ENCODE measurements at regions not wholly inside any gene's neighbourhood (a gene's known extent, or its start where the extent isn't known, plus 50 kb on each side); places are given as distances from the start of the nearest gene placed in this dataset.

- TF ChIP-seq, protein P1, sequence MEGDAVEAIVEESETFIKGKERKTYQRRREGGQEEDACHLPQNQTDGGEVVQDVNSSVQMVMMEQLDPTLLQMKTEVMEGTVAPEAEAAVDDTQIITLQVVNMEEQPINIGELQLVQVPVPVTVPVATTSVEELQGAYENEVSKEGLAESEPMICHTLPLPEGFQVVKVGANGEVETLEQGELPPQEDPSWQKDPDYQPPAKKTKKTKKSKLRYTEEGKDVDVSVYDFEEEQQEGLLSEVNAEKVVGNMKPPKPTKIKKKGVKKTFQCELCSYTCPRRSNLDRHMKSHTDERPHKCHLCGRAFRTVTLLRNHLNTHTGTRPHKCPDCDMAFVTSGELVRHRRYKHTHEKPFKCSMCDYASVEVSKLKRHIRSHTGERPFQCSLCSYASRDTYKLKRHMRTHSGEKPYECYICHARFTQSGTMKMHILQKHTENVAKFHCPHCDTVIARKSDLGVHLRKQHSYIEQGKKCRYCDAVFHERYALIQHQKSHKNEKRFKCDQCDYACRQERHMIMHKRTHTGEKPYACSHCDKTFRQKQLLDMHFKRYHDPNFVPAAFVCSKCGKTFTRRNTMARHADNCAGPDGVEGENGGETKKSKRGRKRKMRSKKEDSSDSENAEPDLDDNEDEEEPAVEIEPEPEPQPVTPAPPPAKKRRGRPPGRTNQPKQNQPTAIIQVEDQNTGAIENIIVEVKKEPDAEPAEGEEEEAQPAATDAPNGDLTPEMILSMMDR (IDR thresholded peaks at IDR 0.05; ENCODE audit: borderline replicate concordance, insufficient read depth, low read depth, low read length) = no peak
- H3K4me3 ChIP-seq (ENCODE audit: low read depth, low read length) = no peak overlapping the region
Measured at GRCh38 chr5:163622799-163623198, 117.4 kb downstream of the MAT2B start.

- TF ChIP-seq, protein P1 (IDR thresholded peaks at IDR 0.05; ENCODE audit: borderline replicate concordance, insufficient read depth, low read depth, low read length) = no peak
- no peak overlapping the region for H3K4me3 ChIP-seq (ENCODE audit: low read depth, low read length)
Measured at GRCh38 chr5:163623524-163623923, 118.1 kb downstream of the MAT2B start.

- TF ChIP-seq, protein P1 (IDR thresholded peaks at IDR 0.05; ENCODE audit: borderline replicate concordance, insufficient read depth, low read depth, low read length) = no peak
- no peak overlapping the region for H3K4me3 ChIP-seq (ENCODE audit: low read depth, low read length)
Measured at GRCh38 chr5:163623986-163624385, 118.6 kb downstream of the MAT2B start.

GRCh38 chr5:163624431-163624830 lies 119.0 kb downstream of the MAT2B start:
- no peak overlapping the region for H3K4me3 ChIP-seq (ENCODE audit: low read depth, low read length)
- TF ChIP-seq, protein P1 (IDR thresholded peaks at IDR 0.05; ENCODE audit: borderline replicate concordance, insufficient read depth, low read depth, low read length) = no peak

DNA sequence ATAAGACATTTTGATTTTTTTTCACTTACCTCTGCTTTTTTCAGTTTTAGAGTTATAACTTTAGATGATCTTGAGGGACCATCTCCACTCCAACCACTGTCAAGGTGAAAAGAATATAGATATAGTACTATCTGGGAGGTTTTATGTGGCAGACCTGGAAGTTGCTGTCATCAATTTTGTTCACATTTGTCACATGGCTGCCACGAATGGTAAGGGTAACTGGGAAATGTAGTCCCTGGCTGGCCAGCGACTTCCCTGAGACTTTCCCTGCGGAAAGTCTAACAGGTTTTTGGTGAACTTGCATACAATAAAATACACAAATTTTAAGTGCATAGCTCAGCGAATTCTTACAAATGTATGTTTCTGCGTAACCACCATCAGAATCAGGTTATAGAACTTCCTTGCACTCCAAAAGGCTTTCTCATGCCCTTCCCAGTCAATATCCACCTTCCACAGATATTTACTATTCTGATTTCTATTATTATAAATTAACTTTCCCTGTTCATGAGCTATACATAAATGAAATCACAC lies 121.5 kb downstream of the MAT2B start:
- TF ChIP-seq, protein P1 (IDR thresholded peaks at IDR 0.05; ENCODE audit: borderline replicate concordance, insufficient read depth, low read depth, low read length) = no peak
- H3K4me3 ChIP-seq (ENCODE audit: low read depth, low read length) = no peak overlapping the region

DNA sequence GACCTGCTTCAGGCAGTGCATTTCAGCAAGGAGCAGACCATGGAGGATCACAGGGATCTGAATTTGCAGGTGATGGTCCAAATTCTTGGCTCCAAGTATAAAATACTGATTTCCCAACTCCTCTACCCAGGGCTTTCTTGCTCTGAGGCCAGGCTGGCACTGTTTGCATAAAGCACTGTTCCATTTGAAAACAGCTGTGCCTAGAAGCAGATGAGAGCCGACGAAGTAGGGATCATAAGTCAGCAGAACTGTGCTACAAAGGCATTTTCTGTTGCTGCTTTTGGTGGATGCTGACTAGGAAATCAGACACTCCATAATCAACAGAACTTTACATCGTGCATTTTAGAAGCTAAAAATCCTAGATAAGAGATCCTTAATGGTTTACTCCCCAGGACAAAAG lies 126.4 kb downstream of the MAT2B start:
- TF ChIP-seq, protein P1 (IDR thresholded peaks at IDR 0.05; ENCODE audit: borderline replicate concordance, insufficient read depth, low read depth, low read length) = no peak
- H3K4me3 ChIP-seq (ENCODE audit: low read depth, low read length) = no peak overlapping the region

DNA sequence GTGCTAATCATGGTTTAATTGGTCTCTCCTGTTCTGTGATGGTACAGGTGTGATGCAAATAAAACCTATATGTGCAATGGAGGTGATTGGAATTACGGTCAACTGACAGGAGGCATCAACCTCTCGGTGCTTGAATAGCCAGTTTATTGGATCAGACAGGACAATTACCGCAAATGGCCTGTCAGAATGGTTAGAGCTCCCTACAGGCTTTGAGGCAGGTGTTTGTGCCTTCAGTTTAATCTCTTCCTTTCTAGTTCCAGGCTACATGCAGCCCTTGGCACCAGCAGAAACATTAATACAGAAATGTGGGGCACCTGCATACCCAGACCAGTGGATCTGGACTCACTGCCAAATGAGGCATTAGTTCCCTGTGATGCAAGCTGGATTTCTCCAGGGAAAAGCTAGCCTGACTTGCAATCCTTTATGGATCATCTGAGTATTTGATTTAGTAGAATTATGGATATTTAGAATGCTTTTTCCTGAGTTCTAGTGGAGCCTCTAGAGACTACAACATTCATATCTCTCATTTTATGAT lies 128.6 kb downstream of the MAT2B start:
- TF ChIP-seq, protein P1 (IDR thresholded peaks at IDR 0.05; ENCODE audit: borderline replicate concordance, insufficient read depth, low read depth, low read length) = no peak
- no peak overlapping the region for H3K4me3 ChIP-seq (ENCODE audit: low read depth, low read length)

Measured in GM12875 (cell line).